HG03378 (cell line): ENCODE measurements at regions not wholly inside any gene's neighbourhood (a gene's known extent, or its start where the extent isn't known, plus 50 kb on each side); places are given as distances from the start of the nearest gene placed in this dataset.

Source experiments
- ATAC-seq: cut with Tn5 transposase; IDR thresholded peaks from one replicate; pipeline ENCODE4 v1.9.1; 2021; ENCODE audit warnings: mild to moderate bottlenecking, moderate library complexity; ENCODE audit not compliant: unreplicated experiment

- ATAC-seq = no peak
These were observed 387.0 kb downstream of the BCOR start for GRCh38 chrX:39710776-39711175.

- ATAC-seq = no peak
These were observed 383.3 kb downstream of the BCOR start for GRCh38 chrX:39714471-39714870.

GRCh38 chrX:39716401-39716800 is 381.4 kb downstream of the BCOR start:
- ATAC-seq = no peak

GRCh38 chrX:39716802-39717540 is 380.8 kb downstream of the BCOR start:
- no peak for ATAC-seq

GRCh38 chrX:39718981-39719380 is 378.8 kb downstream of the BCOR start:
- ATAC-seq = no peak

DNA sequence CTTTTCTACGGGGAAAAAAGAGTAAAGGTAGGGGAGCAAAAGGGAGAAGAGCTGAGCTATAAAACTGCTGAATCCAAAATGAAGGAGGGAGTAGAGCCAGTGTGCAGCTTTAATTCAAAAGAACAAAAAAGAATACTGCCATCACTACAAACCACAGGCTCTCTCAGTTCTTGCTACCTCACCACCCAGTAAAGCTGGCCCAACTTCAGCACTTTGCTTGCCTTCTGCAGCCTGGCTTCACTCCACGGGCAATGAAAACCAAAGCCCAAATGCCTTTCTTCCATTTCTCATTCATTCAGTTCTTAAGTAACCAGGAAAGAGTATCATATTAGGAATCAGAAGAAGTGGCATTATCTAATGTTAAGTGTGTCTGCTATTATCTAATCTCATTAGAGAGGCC is 376.8 kb downstream of the BCOR start:
- no peak for ATAC-seq

DNA sequence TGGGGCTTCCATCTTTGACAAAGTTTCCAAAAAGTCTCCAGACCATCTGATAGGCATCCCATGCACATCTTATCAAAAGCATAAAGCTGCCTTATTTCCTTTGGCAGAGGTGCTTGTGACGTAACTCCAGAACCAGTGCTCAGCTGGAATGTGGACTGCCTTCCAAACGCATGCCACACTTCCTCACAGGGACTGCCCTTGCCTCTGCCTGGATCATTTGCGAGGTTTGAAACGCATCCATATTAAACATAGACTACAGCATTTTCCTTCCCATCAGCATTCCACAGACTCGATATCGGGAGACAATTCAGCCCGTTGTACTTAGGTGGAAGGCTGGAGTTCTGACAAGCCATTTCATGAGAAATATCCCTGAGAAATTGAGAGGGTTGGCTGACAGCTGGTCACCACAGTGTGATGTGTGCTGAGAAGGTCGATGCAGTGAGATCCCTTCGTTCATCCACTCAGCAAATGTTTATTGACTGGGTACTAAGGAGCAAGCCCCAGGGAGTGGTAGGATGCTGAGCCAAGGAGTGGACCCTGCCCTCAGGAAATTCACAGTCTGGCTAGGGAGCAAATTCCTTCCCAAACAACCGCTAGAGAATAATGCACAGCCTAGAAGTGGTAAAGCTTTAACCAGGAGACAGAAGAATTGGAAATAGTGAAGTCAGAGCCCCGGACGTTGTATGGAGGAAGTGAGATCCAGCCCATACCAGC is 376.0 kb downstream of the BCOR start:
- ATAC-seq = no peak

DNA sequence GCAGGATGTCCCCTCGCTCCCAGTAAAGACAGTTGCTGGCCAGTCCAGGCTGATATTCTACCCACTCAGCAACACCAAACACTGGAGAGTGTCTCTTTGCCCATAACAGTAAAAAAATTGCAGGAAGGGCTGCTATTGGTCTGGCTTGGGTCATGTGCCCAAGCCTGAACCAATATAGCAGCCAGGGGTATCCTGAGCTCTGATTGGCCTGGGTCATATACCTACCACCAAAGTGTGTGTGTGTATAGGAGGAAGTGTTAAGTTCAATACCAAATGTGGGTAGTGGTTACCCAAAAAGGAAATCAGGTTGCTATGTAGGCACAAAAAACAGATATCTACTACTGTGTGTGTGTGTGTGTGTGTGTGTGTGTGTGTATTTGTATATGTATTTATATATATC is 373.2 kb downstream of the BCOR start:
- no peak for ATAC-seq

GRCh38 chrX:39725114-39725513 is 372.6 kb downstream of the BCOR start:
- no peak for ATAC-seq

GRCh38 chrX:39725928-39726619 is 371.7 kb downstream of the BCOR start:
- no peak for ATAC-seq

- ATAC-seq = no peak
These were observed 371.0 kb downstream of the BCOR start for GRCh38 chrX:39726771-39727170.

DNA sequence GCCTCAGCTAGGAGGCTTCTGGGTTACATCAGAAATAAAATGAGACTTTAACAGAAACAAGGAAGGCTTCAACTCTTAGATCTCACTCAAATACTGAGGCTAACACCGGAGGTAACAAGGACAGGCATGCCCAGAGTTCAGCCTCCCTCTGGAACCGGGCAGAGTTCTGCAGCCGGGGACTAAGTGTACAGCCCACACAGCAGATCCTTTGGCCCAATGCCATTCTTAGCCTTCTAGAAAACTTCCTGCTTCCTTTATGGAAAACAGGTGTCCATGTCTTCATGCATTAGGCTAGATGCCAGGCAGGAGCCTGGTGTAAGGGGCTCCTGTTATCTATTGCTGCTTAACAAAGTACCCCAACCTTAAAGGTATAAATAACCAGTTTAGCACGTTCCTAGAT is 369.7 kb downstream of the BCOR start:
- ATAC-seq = no peak

DNA sequence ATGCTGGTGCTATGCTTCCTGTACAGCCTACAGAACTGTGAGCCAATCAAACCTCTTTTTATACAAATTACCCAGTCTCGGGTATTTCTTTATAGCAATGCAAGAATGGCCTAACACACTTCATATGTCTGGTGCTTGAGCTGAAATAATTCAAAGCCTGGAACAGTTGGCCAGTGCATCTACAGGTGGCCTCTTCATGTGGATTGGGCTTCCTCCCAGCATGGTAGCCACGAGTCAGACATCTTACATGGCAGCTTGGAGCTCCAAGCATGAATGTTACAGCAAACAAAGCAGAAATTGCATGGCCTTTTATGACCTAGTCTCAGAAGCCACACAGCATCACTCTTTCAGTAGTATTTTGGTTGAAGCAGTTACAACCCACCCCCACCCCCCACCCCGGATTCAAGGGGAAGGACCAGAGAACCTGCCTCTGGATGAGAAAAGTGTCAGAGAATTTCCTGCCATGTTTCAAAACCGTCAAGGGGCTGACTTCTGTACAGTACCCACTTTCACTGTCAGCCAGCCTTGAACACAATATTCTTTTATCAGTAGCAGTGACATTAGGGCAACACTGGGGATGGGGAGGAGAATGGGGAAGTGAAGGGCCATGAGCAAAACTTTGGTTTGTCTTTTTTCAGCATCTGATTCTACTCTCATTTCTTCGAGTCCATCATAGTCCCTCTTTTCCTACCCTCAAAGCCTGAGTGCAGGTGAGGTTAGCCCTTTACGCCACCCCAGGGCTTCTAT is 368.7 kb downstream of the BCOR start:
- ATAC-seq = no peak

- ATAC-seq = no peak
These were observed 367.6 kb downstream of the BCOR start for GRCh38 chrX:39729981-39730661.

DNA sequence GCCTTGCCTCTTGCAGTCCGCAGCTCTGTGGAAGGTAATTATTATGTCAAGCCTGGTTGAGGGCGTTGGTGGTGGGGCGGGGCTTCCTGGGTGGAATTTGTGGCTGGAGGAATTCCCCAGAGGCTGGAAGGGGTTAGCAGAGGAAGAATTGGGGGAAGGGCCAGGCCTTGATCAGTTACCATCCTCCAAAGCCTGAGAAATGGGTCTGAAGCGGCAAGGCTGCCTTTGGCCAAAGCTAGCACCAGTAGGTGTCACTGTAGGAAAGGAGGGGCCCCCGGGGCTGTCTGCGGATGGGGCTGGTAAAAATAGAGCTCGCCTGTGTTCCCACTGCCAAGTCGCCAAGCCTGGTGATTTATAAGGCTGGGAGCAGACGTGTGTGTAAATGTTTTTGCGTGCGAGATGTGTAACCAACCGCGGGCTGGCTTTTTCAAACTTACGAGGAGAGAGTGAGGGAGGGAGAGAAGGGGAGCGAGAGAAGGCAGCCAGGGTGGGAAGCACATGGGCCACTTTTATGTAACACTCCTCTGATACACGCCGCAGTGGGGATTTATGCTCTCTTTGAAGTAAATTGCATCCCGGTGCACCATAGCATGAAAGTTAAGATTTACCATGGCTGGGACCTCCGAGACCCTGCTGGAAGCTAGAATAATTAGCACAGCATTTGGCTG is 367.0 kb downstream of the BCOR start:
- no peak for ATAC-seq

DNA sequence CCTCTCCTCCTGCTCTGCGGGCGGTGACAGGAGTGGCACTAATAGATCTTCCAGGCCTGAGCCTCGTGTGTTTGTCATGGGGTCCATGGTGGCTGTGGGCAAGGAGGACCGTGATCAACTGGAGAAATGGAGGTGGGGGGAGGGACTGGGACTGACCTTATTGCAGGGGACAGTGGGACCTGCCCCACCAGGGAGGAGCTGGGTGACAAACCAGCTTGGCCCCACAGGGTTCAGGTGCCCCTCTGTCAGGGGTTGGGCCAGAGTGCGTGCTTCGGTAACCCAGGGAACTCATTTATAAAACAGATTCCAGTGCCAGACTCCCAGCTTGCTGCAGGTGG is 366.5 kb downstream of the BCOR start:
- ATAC-seq = no peak

GRCh38 chrX:39731735-39732134 is 366.0 kb downstream of the BCOR start:
- ATAC-seq = no peak

GRCh38 chrX:39733745-39734144 is 364.0 kb downstream of the BCOR start:
- no peak for ATAC-seq

GRCh38 chrX:39734174-39734776 is 363.5 kb downstream of the BCOR start:
- ATAC-seq = no peak
